HL-60 (cell line): ENCODE measurements at regions not wholly inside any gene's neighbourhood (a gene's known extent, or its start where the extent isn't known, plus 50 kb on each side); places are given as distances from the start of the nearest gene placed in this dataset.
"Not testable (repeated sequence)": the region's sequence is repeated elsewhere in the genome, so short reads cannot be mapped to it uniquely, and the experiment has no call there.

Experiments
- CTCF ChIP-seq: IDR thresholded peaks from one replicate; pipeline ENCODE4 v1.5.1; 2011; ENCODE audit warnings: low read length, control low read depth, inconsistent platforms; ENCODE audit not compliant: insufficient read depth
- GABPA ChIP-seq: IDR thresholded peaks from 2 replicates; pipeline ENCODE4 v1.6.1; 2012; ENCODE audit warnings: low read depth
- POLR2AphosphoS5 ChIP-seq: IDR thresholded peaks from 2 replicates; pipeline ENCODE4 v1.6.1; 2012; ENCODE audit warnings: low read depth
- REST ChIP-seq: IDR thresholded peaks from 2 replicates; pipeline ENCODE4 v1.6.1; 2012; ENCODE audit warnings: low read depth; ENCODE audit not compliant: insufficient replicate concordance
- SPI1 ChIP-seq: IDR thresholded peaks from 2 replicates; pipeline ENCODE4 v1.6.1; 2012; ENCODE audit warnings: low read depth, mild to moderate bottlenecking, borderline replicate concordance

- not testable (repeated sequence) for TF ChIP-seq CTCF, POLR2AphosphoS5, REST, GABPA, SPI1
Measured at GRCh38 chr15:24311692-24312091, 363.9 kb upstream of the NPAP1 start.
